Mesenchymal stem cell (in vitro differentiated cells and primary cell): ENCODE measurements at regions not wholly inside any gene's neighbourhood (a gene's known extent, or its start where the extent isn't known, plus 50 kb on each side); places are given as distances from the start of the nearest gene placed in this dataset.
"Not testable (repeated sequence)": the region's sequence is repeated elsewhere in the genome, so short reads cannot be mapped to it uniquely, and the experiment has no call there.

Source experiments
- DNase-seq: peaks from one replicate; pipeline ENCODE4 v3.0.0-alpha.2; 2013
- H2AFZ ChIP-seq: one replicate; pipeline ENCODE4 v1.6.1; 2013; ENCODE audit warnings: low read depth, mild to moderate bottlenecking, control low read depth, inconsistent platforms, low read length, moderate library complexity
- H2AK5ac ChIP-seq: 2 replicates; pipeline ENCODE4 v1.6.1; 2013; ENCODE audit warnings: low read length, moderate library complexity, mild to moderate bottlenecking, inconsistent platforms; ENCODE audit not compliant: severe bottlenecking
- H2BK120ac ChIP-seq: one replicate; pipeline ENCODE4 v1.6.1; 2013; ENCODE audit warnings: low read depth, mild to moderate bottlenecking, inconsistent platforms, low read length, moderate library complexity
- H2BK12ac ChIP-seq, 2 experiments: one replicate each; pipeline ENCODE4 v1.6.1; 2013; ENCODE audit warnings: inconsistent platforms in 2 of 2, low read length in 2 of 2, mild to moderate bottlenecking in 2 of 2, moderate library complexity in 2 of 2, control low read depth in 1 of 2
- H2BK15ac ChIP-seq: one replicate; pipeline ENCODE4 v1.6.1; 2013; ENCODE audit warnings: mild to moderate bottlenecking, low read depth, inconsistent platforms; ENCODE audit not compliant: poor library complexity, severe bottlenecking
- H2BK5ac ChIP-seq: 2 replicates; pipeline ENCODE4 v1.6.1; 2013; ENCODE audit warnings: low read depth, mild to moderate bottlenecking, low read length, control low read depth, inconsistent platforms; ENCODE audit not compliant: poor library complexity, severe bottlenecking
- H3K14ac ChIP-seq, 2 experiments: one replicate each; pipeline ENCODE4 v1.6.1; 2013; ENCODE audit warnings: inconsistent platforms in 2 of 2, low read length in 2 of 2, control low read depth in 1 of 2, mild to moderate bottlenecking in 1 of 2, moderate library complexity in 1 of 2
- H3K18ac ChIP-seq, 2 experiments: one replicate each; pipeline ENCODE4 v1.6.1; 2013; ENCODE audit warnings: inconsistent platforms in 2 of 2, low read length in 2 of 2, control low read depth in 1 of 2, low read depth in 1 of 2, mild to moderate bottlenecking in 1 of 2
- H3K23ac ChIP-seq, 2 experiments: one replicate each; pipeline ENCODE4 v1.6.1; 2013; ENCODE audit warnings: inconsistent platforms in 2 of 2, low read length in 2 of 2, mild to moderate bottlenecking in 2 of 2, moderate library complexity in 2 of 2, control low read depth in 1 of 2
- H3K27ac ChIP-seq: 2 replicates; pipeline ENCODE4 v1.5.1; 2013; ENCODE audit warnings: mild to moderate bottlenecking, moderate library complexity, low read length, control low read depth, inconsistent platforms; ENCODE audit not compliant: poor library complexity, severe bottlenecking
- H3K27me3 ChIP-seq, 2 experiments: 2 replicates each; pipeline versions ENCODE4 v1.6.1 to v1.7.0; 2013; ENCODE audit warnings: low read length in 2 of 2, mild to moderate bottlenecking in 2 of 2, moderate library complexity in 2 of 2, control low read depth in 1 of 2, inconsistent platforms in 1 of 2; ENCODE audit not compliant: control insufficient read depth in 1 of 2, insufficient read depth in 1 of 2
- H3K36me3 ChIP-seq, 2 experiments: 2 replicates each; pipeline versions ENCODE4 v1.6.1 to v1.7.0; 2013; ENCODE audit warnings: low read length in 2 of 2, control low read depth in 1 of 2, inconsistent platforms in 1 of 2, low read depth in 1 of 2, mild to moderate bottlenecking in 1 of 2; ENCODE audit not compliant: insufficient read depth in 2 of 2, control insufficient read depth in 1 of 2
- H3K4ac ChIP-seq, 2 experiments: one replicate each; pipeline ENCODE4 v1.6.1; 2013; ENCODE audit warnings: inconsistent platforms in 2 of 2, low read length in 2 of 2, mild to moderate bottlenecking in 2 of 2, moderate library complexity in 2 of 2, control low read depth in 1 of 2, low read depth in 1 of 2
- H3K4me1 ChIP-seq: 2 replicates; pipeline ENCODE4 v1.6.1; 2013; ENCODE audit warnings: low read depth, low read length, control low read depth; ENCODE audit not compliant: control insufficient read depth, insufficient read depth
- H3K4me2 ChIP-seq: 2 replicates; pipeline ENCODE4 v1.6.1; 2013; ENCODE audit warnings: low read length, mild to moderate bottlenecking, inconsistent platforms; ENCODE audit not compliant: poor library complexity, severe bottlenecking
- H3K4me3 ChIP-seq, 2 experiments: 2 replicates each; pipeline versions ENCODE4 v1.5.1 to v1.7.0; 2013; ENCODE audit warnings: low read length in 2 of 2, mild to moderate bottlenecking in 2 of 2, control low read depth in 1 of 2, low read depth in 1 of 2; ENCODE audit not compliant: insufficient read depth in 1 of 2
- H3K79me1 ChIP-seq: replicated peaks from 2 replicates; pipeline ENCODE4 v1.6.1; 2013; ENCODE audit warnings: mild to moderate bottlenecking, control low read depth, low read length, inconsistent platforms; ENCODE audit not compliant: poor library complexity, severe bottlenecking
- H3K9ac ChIP-seq: 2 replicates; pipeline ENCODE4 v1.7.0; 2013; ENCODE audit warnings: mild to moderate bottlenecking, low read length, moderate library complexity
- H3K9me3 ChIP-seq: 2 replicates; pipeline ENCODE4 v1.7.0; 2013; ENCODE audit warnings: mild to moderate bottlenecking, low read length; ENCODE audit not compliant: control insufficient read depth
- H4K8ac ChIP-seq: one replicate; pipeline ENCODE4 v1.6.1; 2013; ENCODE audit warnings: inconsistent platforms, mild to moderate bottlenecking, low read length, moderate library complexity
- H4K91ac ChIP-seq: one replicate; pipeline ENCODE4 v1.6.1; 2013; ENCODE audit warnings: mild to moderate bottlenecking, low read length, inconsistent platforms
- WGBS: methylation state at CpG from one replicate; pipeline ENCODE4 v1.1.7; 2013; ENCODE audit warnings: mixed read lengths; 5-methylcytosine and 5-hydroxymethylcytosine counted together

DNA sequence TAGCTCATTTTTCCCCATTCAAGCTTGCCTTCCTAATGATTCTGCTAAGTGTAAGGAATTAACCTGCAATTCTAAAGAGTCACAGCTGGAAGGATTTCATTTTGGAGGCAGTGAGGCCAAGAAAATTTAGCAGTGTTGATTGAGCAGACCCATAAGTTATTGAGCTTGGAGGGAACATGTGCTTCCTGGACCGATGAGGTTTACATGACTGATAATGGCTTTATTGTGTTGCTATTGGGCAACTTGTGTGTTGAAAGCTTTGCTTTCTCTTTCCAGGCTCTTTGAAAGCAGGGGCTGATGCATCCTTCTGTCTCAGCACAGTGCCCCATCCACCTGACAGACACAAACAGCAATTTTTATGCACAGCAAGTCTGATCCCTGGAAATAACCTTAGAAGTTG is 398.9 kb upstream of the PCSK5 start:
- Histone ChIP-seq H3K9ac (no peak overlapping the region), H3K36me3 (no peaks in the 10 kb centered on the region), H3K27me3 (no peaks in the 10 kb centered on the region), H2BK12ac (no peak overlapping the region), H2AK5ac (no peak overlapping the region), H3K4ac (no peak overlapping the region), H4K91ac (no peak overlapping the region), H2BK5ac (no peak overlapping the region), H2AFZ (no peak overlapping the region), H2BK15ac (no peak overlapping the region), H3K9me3 (no peaks in the 10 kb centered on the region), H3K4me3 (no peak overlapping the region), H2BK120ac (no peak overlapping the region), H3K27ac (no peak overlapping the region), H4K8ac (no peak overlapping the region), H3K4me1 (no peaks in the 10 kb centered on the region), H3K4me2 (no peak overlapping the region), H3K18ac (no peak overlapping the region), H3K23ac (no peak overlapping the region), H3K79me1 (no peaks in the 10 kb centered on the region), H3K14ac (no peak overlapping the region)
- no peak for DNase-seq
- 80% methylated on average over 1 of the region's 1 CpG for WGBS

DNA sequence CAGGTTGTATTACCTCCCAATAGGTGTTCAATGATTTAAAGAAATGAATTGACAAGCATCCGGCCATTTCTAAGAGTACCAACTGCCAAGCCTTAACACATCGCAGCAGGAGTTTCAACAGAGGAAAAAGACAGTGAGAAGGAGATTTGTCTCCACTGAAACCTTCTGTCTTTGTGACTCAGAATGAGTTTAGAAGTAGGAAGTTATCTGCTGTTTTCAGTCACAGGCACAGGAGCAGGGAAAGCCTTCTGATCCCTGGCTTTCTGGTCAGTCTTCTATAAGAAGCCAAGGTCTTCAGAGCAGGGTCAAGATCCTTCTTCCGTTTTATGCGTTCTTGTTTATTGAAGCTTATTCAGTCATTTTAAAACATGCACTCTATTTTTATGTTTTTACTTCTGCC is 390.7 kb upstream of the PCSK5 start:
- no peak overlapping the region for H4K91ac ChIP-seq
- H3K9me3 ChIP-seq: no peaks in the 10 kb centered on the region
- H3K27me3 ChIP-seq: no peaks in the 10 kb centered on the region
- no peak overlapping the region for H3K9ac ChIP-seq
- no peak overlapping the region for H3K18ac ChIP-seq
- no peak overlapping the region for H2AFZ ChIP-seq
- H2BK120ac ChIP-seq: no peak overlapping the region
- H2BK12ac ChIP-seq: no peak overlapping the region
- DNase-seq: no peak
- 93% methylated on average over 4 of the region's 4 CpGs for WGBS
- H4K8ac ChIP-seq: no peak overlapping the region
- no peaks in the 10 kb centered on the region for H3K4me1 ChIP-seq
- no peak overlapping the region for H3K4me2 ChIP-seq
- H2AK5ac ChIP-seq: no peak overlapping the region
- H3K27ac ChIP-seq: no peak overlapping the region
- no peak overlapping the region for H2BK5ac ChIP-seq
- H2BK15ac ChIP-seq: no peak overlapping the region
- H3K4me3 ChIP-seq: no peak overlapping the region
- no peaks in the 10 kb centered on the region for H3K79me1 ChIP-seq
- no peaks in the 10 kb centered on the region for H3K36me3 ChIP-seq
- no peak overlapping the region for H3K14ac ChIP-seq
- no peak overlapping the region for H3K23ac ChIP-seq
- no peak overlapping the region for H3K4ac ChIP-seq

DNA sequence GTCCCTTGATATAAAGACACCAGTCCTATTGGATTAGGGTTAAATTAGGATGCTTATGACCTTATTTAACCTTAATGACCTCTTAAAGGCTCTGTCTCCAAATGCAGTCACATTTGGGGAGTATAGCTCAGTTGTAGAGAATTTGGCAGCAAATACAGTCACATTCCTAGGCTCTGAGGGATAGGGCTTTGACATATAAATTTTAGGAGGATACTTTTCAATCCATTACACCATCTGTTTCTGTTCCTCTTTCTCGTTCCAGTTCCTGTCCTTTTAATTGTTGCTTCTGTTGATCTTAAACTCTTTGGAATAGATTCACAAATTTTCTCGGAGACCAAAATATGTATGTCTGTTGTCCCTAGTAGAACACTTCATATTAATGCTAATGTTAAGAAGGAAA is 390.0 kb upstream of the PCSK5 start:
- Histone ChIP-seq H4K8ac (no peak overlapping the region), H3K4me2 (no peak overlapping the region), H2BK12ac (no peak overlapping the region), H3K18ac (no peak overlapping the region), H3K9me3 (no peaks in the 10 kb centered on the region), H2BK5ac (no peak overlapping the region), H3K4ac (no peak overlapping the region), H3K4me1 (no peaks in the 10 kb centered on the region), H3K14ac (no peak overlapping the region), H2BK120ac (no peak overlapping the region), H2AK5ac (no peak overlapping the region), H3K4me3 (no peak overlapping the region), H3K23ac (no peak overlapping the region), H2BK15ac (no peak overlapping the region), H3K27ac (no peak overlapping the region), H3K27me3 (no peaks in the 10 kb centered on the region), H3K9ac (no peak overlapping the region), H3K36me3 (no peaks in the 10 kb centered on the region), H4K91ac (no peak overlapping the region), H3K79me1 (no peaks in the 10 kb centered on the region), H2AFZ (no peak overlapping the region)
- no CpG with 5 or more reads among the region's 2 CpGs for WGBS
- no peak for DNase-seq

DNA sequence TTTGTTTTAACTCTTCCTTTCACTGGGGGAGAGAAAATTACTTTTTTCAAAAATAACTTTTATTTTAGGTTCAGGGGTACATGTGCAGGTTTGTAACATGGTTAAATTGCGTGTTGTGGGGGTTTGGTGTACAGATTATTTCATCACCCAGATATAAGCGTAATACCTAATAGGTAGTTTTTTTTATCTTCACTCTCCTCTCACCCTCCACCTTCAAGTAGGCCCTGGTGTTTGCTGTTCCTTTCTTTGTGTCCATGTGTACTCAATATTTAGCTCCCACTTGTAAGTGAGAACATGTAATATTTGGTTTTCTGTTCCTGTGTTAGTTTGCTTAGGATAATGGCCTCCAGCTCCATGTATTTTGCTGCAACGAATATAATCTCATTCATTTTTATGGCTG is 389.5 kb upstream of the PCSK5 start:
- not testable (repeated sequence) for H3K18ac ChIP-seq, H3K9ac ChIP-seq, H3K4me1 ChIP-seq, H2AFZ ChIP-seq, H2BK12ac ChIP-seq, H2BK15ac ChIP-seq, H3K4ac ChIP-seq, H3K36me3 ChIP-seq, H3K79me1 ChIP-seq, H3K27ac ChIP-seq, H3K4me3 ChIP-seq, H2AK5ac ChIP-seq, H4K91ac ChIP-seq, H3K14ac ChIP-seq, H2BK120ac ChIP-seq, H2BK5ac ChIP-seq, H4K8ac ChIP-seq, H3K9me3 ChIP-seq, DNase-seq, H3K27me3 ChIP-seq, H3K23ac ChIP-seq, H3K4me2 ChIP-seq
- WGBS: 67% methylated on average over 1 of the region's 3 CpGs
